ENCODE measurements at regions not wholly inside any gene's neighbourhood (a gene's known extent, or its start where the extent isn't known, plus 50 kb on each side); places are given as distances from the start of the nearest gene placed in this dataset.

GRCh38 chr12:75974323-75975187 is 57.0 kb downstream of the PHLDA1 start:
- Histone ChIP-seq H3K4me2 (ENCODE audit: low read length) (no peak overlapping the region), H3K27me3 (ENCODE audit: control insufficient read depth, insufficient read depth, low read length) (no peaks in the 10 kb centered on the region), H3K36me3 (ENCODE audit: control insufficient read depth, insufficient read depth, low read length) (no peaks in the 10 kb centered on the region), H3K27ac (no peak overlapping the region), H3K4me1 (no peaks in the 10 kb centered on the region), H3K9ac (no peak overlapping the region), H3K79me2 (no peaks in the 10 kb centered on the region), H3K9me3 (ENCODE audit: control insufficient read depth, low read length) (no peaks in the 10 kb centered on the region), H3K4me3 (ENCODE audit: low read depth, low read length) (no peak overlapping the region), H2AFZ (no peak overlapping the region)
- TF ChIP-seq CTCF (IDR thresholded peaks at IDR 0.05), result no peak

GRCh38 chr12:75971253-75971652 is 60.3 kb downstream of the PHLDA1 start:
- no peak overlapping the region for H2AFZ ChIP-seq
- H3K79me2 ChIP-seq, result no peaks in the 10 kb centered on the region
- no peak overlapping the region for H3K9ac ChIP-seq
- no peaks in the 10 kb centered on the region for H3K36me3 ChIP-seq (ENCODE audit: control insufficient read depth, insufficient read depth, low read length)
- no peak for TF ChIP-seq CTCF (IDR thresholded peaks at IDR 0.05)
- H3K9me3 ChIP-seq (ENCODE audit: control insufficient read depth, low read length), result no peaks in the 10 kb centered on the region
- no peak overlapping the region for H3K4me2 ChIP-seq (ENCODE audit: low read length)
- H3K27ac ChIP-seq, result no peak overlapping the region
- H3K4me1 ChIP-seq, result no peaks in the 10 kb centered on the region
- H3K4me3 ChIP-seq (ENCODE audit: low read depth, low read length), result no peak overlapping the region
- H3K27me3 ChIP-seq (ENCODE audit: control insufficient read depth, insufficient read depth, low read length), result no peaks in the 10 kb centered on the region

- Histone ChIP-seq H3K4me1 (no peaks in the 10 kb centered on the region), H3K27me3 (ENCODE audit: control insufficient read depth, insufficient read depth, low read length) (no peaks in the 10 kb centered on the region), H3K4me2 (ENCODE audit: low read length) (no peak overlapping the region), H2AFZ (no peak overlapping the region), H3K9me3 (ENCODE audit: control insufficient read depth, low read length) (no peaks in the 10 kb centered on the region), H3K79me2 (no peaks in the 10 kb centered on the region), H3K9ac (no peak overlapping the region), H3K4me3 (ENCODE audit: low read depth, low read length) (no peak overlapping the region), H3K36me3 (ENCODE audit: control insufficient read depth, insufficient read depth, low read length) (no peaks in the 10 kb centered on the region), H3K27ac (no peak overlapping the region)
- no peak for TF ChIP-seq CTCF (IDR thresholded peaks at IDR 0.05)
These were observed 61.3 kb downstream of the PHLDA1 start for GRCh38 chr12:75970310-75970709.

GRCh38 chr12:75969768-75970167 is 61.8 kb downstream of the PHLDA1 start:
- H3K79me2 ChIP-seq, result no peaks in the 10 kb centered on the region
- no peak overlapping the region for H3K4me2 ChIP-seq (ENCODE audit: low read length)
- no peak overlapping the region for H3K4me3 ChIP-seq (ENCODE audit: low read depth, low read length)
- H2AFZ ChIP-seq, result no peak overlapping the region
- no peak overlapping the region for H3K9ac ChIP-seq
- H3K4me1 ChIP-seq, result no peaks in the 10 kb centered on the region
- no peak overlapping the region for H3K27ac ChIP-seq
- no peaks in the 10 kb centered on the region for H3K36me3 ChIP-seq (ENCODE audit: control insufficient read depth, insufficient read depth, low read length)
- no peaks in the 10 kb centered on the region for H3K9me3 ChIP-seq (ENCODE audit: control insufficient read depth, low read length)
- no peak for TF ChIP-seq CTCF (IDR thresholded peaks at IDR 0.05)
- no peaks in the 10 kb centered on the region for H3K27me3 ChIP-seq (ENCODE audit: control insufficient read depth, insufficient read depth, low read length)

- H3K27me3 ChIP-seq (ENCODE audit: control insufficient read depth, insufficient read depth, low read length), result no peaks in the 10 kb centered on the region
- H2AFZ ChIP-seq, result no peak overlapping the region
- no peak overlapping the region for H3K9ac ChIP-seq
- no peaks in the 10 kb centered on the region for H3K79me2 ChIP-seq
- no peaks in the 10 kb centered on the region for H3K9me3 ChIP-seq (ENCODE audit: control insufficient read depth, low read length)
- H3K4me1 ChIP-seq, result no peaks in the 10 kb centered on the region
- no peak overlapping the region for H3K27ac ChIP-seq
- no peak for TF ChIP-seq CTCF (IDR thresholded peaks at IDR 0.05)
- no peaks in the 10 kb centered on the region for H3K36me3 ChIP-seq (ENCODE audit: control insufficient read depth, insufficient read depth, low read length)
- no peak overlapping the region for H3K4me3 ChIP-seq (ENCODE audit: low read depth, low read length)
- H3K4me2 ChIP-seq (ENCODE audit: low read length), result no peak overlapping the region
These were observed 65.9 kb downstream of the PHLDA1 start for GRCh38 chr12:75965661-75966060.
